AG04449 (cell line): ENCODE measurements at regions not wholly inside any gene's neighbourhood (a gene's known extent, or its start where the extent isn't known, plus 50 kb on each side); places are given as distances from the start of the nearest gene placed in this dataset.

Experiments used
- CTCF ChIA-PET: fragments of 350-600 bp; formaldehyde crosslinking; extraction: SDS; loops from one replicate; lab custom pipeline; 2021; ENCODE audit warnings: antibody characterized with exemption; lab: Yijun Ruan, JAX
- POLR2A ChIA-PET: fragments of 400-600, 350-600 bp; formaldehyde crosslinking; extraction: SDS; loops from one replicate; lab custom pipeline; 2020; ENCODE audit warnings: antibody characterized with exemption, inconsistent platforms; lab: Yijun Ruan, JAX
- DNase-seq: peaks from one replicate; pipeline ENCODE4 v3.0.0-alpha.2; 2010; ENCODE audit warnings: low read depth, low spot score
- H3K4me3 ChIP-seq: 2 replicates; pipeline ENCODE4 v1.5.1; 2011; ENCODE audit warnings: low read depth, mild to moderate bottlenecking, control low read depth, low read length
- TF ChIP-seq, protein P1 (sequence below): IDR thresholded peaks from one replicate; pipeline ENCODE4 v1.5.1; 2011; ENCODE audit warnings: mild to moderate bottlenecking, moderate library complexity, low read length, control low read depth, inconsistent platforms; ENCODE audit not compliant: insufficient read depth; ENCODE audit errors: missing control alignments

DNA sequence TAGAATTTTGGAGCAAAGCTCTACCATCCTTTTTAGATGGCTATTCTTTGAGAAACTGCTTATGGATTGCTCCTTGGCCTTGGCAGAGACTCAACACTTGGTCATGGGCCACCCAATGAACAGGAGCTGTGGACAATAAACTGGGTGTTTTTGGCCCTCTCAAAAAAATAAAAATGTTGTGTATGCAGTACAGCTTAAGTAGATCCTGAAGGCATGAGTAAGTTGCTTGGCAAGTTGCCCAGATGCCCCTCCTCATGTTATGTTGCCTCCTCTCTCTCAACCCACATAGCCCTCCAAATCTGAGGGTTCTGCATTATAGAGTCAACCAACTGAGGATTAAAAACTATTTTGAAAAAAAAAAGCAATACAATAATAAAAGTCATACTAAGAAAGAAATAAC is 124.9 kb downstream of the ATP23 start:
- POLR2A ChIA-PET = no interaction called here
- TF ChIP-seq, protein P1, sequence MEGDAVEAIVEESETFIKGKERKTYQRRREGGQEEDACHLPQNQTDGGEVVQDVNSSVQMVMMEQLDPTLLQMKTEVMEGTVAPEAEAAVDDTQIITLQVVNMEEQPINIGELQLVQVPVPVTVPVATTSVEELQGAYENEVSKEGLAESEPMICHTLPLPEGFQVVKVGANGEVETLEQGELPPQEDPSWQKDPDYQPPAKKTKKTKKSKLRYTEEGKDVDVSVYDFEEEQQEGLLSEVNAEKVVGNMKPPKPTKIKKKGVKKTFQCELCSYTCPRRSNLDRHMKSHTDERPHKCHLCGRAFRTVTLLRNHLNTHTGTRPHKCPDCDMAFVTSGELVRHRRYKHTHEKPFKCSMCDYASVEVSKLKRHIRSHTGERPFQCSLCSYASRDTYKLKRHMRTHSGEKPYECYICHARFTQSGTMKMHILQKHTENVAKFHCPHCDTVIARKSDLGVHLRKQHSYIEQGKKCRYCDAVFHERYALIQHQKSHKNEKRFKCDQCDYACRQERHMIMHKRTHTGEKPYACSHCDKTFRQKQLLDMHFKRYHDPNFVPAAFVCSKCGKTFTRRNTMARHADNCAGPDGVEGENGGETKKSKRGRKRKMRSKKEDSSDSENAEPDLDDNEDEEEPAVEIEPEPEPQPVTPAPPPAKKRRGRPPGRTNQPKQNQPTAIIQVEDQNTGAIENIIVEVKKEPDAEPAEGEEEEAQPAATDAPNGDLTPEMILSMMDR = no peak
- CTCF ChIA-PET = no interaction called here
- DNase-seq = no peak
- H3K4me3 ChIP-seq = no peak overlapping the region

DNA sequence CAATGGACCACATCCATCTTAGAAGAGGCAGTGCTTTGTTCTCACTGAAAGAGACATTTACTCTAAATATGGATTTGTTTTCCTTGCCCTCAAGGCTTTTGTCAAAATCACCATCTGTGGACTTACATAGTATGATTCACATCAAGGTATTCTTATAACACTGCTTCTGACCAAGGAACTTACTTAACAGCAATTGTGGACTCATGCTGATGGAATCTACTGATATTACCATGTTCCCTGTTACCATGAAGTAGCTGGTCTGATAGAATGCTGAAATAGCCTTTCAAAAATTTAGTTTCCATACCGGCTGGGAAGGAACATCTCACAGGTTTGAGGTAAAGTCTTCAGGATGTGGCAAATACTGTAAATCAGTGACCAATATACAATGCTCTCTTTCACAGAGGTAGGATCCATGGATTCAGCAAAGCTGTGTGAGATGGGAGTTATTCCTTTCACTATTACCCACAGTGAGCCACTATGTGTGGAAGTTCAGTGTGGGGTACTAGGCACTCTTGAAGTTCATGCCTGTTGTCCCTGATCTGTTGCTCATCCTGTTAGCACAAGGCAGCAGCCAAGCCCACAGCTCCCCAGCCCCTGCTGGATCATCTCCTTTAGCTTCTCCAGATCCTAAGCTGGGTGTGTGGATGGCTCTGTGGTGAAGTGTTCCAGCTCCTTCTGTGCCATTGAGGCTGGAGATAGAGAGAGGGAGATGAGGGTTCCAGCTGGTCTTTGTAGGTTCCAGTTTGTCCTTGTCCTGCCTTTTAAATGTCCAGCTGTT is 126.4 kb downstream of the ATP23 start:
- ChIA-PET POLR2A (no interaction called here), CTCF (no interaction called here)
- DNase-seq = peak; percentile 71
- no peak overlapping the region for H3K4me3 ChIP-seq
- TF ChIP-seq, protein P1 = no peak

DNA sequence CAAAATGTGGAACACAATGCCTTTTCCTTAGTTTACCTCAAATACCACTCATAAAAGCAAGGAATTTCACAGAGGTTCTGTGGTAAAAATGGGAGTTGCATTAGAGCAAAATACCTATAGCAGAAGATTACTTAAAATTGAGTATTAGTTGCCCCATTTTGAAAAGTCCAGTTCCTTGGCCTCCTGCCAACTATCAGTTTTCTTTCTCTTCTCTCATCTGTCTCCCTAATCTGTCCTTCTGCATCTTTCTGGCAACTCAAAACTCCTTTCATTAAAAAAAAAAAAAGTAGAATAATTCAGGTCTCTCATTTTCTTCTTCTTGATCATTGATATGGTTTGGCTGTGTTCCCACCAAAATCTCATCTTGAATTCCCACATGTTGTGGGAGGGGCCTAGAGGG is 127.3 kb downstream of the ATP23 start:
- DNase-seq = no peak
- POLR2A ChIA-PET = no interaction called here
- TF ChIP-seq, protein P1 = no peak
- no peak overlapping the region for H3K4me3 ChIP-seq
- CTCF ChIA-PET = no interaction called here

DNA sequence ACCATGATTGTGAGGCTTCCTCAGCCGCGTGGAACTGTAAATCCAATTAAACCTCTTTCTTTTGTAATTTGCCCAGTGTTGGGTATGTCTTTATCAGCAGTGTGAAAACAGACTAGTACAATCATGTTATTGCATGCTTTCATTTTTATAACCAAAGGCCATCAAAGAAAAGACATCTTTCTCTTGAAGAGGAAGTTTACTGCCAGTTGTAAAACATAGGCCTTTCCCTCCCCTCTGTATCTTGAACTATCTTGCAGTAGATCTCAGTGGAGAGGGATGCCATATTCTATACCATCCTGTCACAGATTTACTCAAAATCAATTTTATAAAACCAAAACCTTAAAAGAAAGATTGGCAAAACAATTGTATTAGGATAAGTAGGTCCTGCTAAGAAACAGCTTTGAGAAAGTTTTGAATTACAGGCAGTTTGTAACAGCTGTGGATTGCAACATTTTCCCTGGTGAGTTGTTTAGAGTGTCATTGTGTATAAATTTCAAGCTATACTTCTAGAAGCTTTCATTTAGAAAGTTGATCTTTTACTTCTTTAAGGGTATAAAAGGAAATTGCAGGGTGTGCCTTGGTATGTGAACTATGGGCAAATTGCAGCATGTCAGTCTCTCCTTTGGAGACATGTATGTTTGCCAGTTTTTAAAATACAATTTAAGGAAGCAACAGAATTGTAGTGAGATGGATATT is 128.0 kb downstream of the ATP23 start:
- no peak overlapping the region for H3K4me3 ChIP-seq
- CTCF ChIA-PET = no interaction called here
- peak; percentile 19 for DNase-seq
- POLR2A ChIA-PET = no interaction called here
- TF ChIP-seq, protein P1 = no peak

DNA sequence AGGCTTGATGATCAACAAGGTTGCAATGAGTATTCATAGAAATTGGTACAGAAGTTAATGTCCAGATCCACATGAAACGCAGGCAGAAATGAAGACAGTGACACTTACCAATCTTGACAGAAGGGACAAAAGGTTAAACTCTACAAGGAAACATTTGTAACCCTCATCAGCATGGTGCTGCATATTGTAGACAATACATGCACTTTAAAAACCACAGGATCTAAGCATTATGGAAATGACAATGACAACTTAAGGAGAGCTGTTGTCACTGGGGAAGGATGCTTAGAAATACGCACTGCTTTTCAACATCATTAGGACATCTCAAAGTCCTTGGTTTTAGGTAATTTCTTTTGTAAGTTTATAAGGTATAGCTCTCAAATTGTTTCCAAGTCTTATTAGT is 130.6 kb downstream of the ATP23 start:
- TF ChIP-seq, protein P1 = no peak
- DNase-seq = no peak
- POLR2A ChIA-PET = no interaction called here
- no peak overlapping the region for H3K4me3 ChIP-seq
- CTCF ChIA-PET = interaction anchor here (1.2 kb wide), 1 partner anchor 34 kb away, joined by 3 read pairs; no protein-coding TSS in a partner anchor

DNA sequence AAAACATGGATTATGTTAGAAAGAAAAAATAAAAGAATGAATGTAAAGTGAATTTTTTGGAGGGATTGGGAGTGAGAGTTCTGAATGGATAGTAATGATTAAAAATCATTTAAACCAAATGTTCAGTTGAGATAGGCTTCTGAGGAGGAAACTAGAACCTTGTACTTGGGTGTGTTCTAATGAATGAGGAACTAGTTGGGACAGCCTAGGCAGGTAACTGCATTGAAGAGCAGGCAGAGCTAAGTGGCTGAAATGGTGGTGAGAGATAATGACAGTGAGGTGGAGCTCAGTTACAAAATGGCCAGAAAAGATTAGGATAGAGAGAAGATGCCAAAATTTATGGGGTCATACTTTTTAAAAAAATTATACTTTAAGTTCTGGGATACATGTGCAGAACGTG is 132.9 kb downstream of the ATP23 start:
- CTCF ChIA-PET = no interaction called here
- POLR2A ChIA-PET = no interaction called here
- H3K4me3 ChIP-seq = no peak overlapping the region
- TF ChIP-seq, protein P1 = no peak
- DNase-seq = no peak
